ENCODE measurements at regions not wholly inside any gene's neighbourhood (a gene's known extent, or its start where the extent isn't known, plus 50 kb on each side); places are given as distances from the start of the nearest gene placed in this dataset.

DNA sequence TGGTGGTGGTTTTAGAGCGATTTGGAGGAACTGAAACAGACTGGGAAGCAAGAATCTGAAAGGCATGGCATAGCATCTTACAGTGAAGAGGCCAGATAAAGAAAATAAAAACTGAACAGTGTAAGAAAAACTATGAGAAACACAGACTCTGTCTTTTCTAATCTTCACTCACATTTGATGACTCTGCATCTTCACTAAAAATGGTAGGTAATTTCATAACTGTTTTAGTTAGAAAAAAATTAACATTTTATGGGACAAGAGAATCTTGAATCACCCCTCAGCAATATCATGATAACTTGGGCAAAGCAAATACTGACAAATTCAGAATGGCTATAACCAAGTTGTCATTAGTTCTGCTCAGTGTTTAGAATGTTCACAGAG is 812.6 kb downstream of the MCTP2 start:
- no peak for TF ChIP-seq PPARA (CRISPR knock-in tag; IDR thresholded peaks at IDR 0.05; ENCODE audit: borderline replicate concordance)
- TF ChIP-seq OSR1 (CRISPR knock-in tag; IDR thresholded peaks at IDR 0.05) = no peak
- TF ChIP-seq, protein P1, sequence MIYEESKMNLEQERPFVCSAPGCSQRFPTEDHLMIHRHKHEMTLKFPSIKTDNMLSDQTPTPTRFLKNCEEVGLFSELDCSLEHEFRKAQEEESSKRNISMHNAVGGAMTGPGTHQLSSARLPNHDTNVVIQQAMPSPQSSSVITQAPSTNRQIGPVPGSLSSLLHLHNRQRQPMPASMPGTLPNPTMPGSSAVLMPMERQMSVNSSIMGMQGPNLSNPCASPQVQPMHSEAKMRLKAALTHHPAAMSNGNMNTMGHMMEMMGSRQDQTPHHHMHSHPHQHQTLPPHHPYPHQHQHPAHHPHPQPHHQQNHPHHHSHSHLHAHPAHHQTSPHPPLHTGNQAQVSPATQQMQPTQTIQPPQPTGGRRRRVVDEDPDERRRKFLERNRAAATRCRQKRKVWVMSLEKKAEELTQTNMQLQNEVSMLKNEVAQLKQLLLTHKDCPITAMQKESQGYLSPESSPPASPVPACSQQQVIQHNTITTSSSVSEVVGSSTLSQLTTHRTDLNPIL (CRISPR knock-in tag; IDR thresholded peaks at IDR 0.05; ENCODE audit: low read depth) = no peak
- TF ChIP-seq RARB (CRISPR knock-in tag; IDR thresholded peaks at IDR 0.05) = no peak
- no peak for TF ChIP-seq ZFP3 (CRISPR knock-in tag; IDR thresholded peaks at IDR 0.05)

Data from SK-N-SH treated with all-trans-retinoic acid at 6 μM for 48 hours (cell line).